ENCODE measurements at regions not wholly inside any gene's neighbourhood (a gene's known extent, or its start where the extent isn't known, plus 50 kb on each side); places are given as distances from the start of the nearest gene placed in this dataset.

GRCh38 chr4:35100932-35101331 is 1143.4 kb downstream of the ARAP2 start:
- Histone ChIP-seq H3K9me3 (ENCODE audit: low read depth) (no peaks in the 10 kb centered on the region), H3K27ac (no peak overlapping the region), H3K4me3 (no peak overlapping the region), H3K4me1 (ENCODE audit: low read depth) (no peaks in the 10 kb centered on the region), H3K27me3 (no peaks in the 10 kb centered on the region), H3K36me3 (no peaks in the 10 kb centered on the region)
- DNase-seq (ENCODE audit: low read depth in 1 of 2, low spot score in 1 of 2), result no peak
- no peak for TF ChIP-seq CTCF (IDR thresholded peaks at IDR 0.05; ENCODE audit: low read depth, low read length)

- no peaks in the 10 kb centered on the region for H3K4me1 ChIP-seq (ENCODE audit: low read depth)
- no peak for TF ChIP-seq CTCF (IDR thresholded peaks at IDR 0.05; ENCODE audit: low read depth, low read length)
- H3K4me3 ChIP-seq, result no peak overlapping the region
- no peak for DNase-seq (ENCODE audit: low read depth in 1 of 2, low spot score in 1 of 2)
- no peaks in the 10 kb centered on the region for H3K9me3 ChIP-seq (ENCODE audit: low read depth)
- H3K36me3 ChIP-seq, result no peaks in the 10 kb centered on the region
- no peak overlapping the region for H3K27ac ChIP-seq
- no peaks in the 10 kb centered on the region for H3K27me3 ChIP-seq
Observed at GRCh38 chr4:35102066-35102465, 1142.2 kb downstream of the ARAP2 start.

GRCh38 chr4:35105486-35105885 is 1138.8 kb downstream of the ARAP2 start:
- H3K4me3 ChIP-seq, result no peak overlapping the region
- H3K27ac ChIP-seq, result no peak overlapping the region
- H3K27me3 ChIP-seq, result no peaks in the 10 kb centered on the region
- no peaks in the 10 kb centered on the region for H3K4me1 ChIP-seq (ENCODE audit: low read depth)
- H3K9me3 ChIP-seq (ENCODE audit: low read depth), result no peaks in the 10 kb centered on the region
- DNase-seq (ENCODE audit: low read depth in 1 of 2, low spot score in 1 of 2), result peak in 1 of 2 donors; percentile 14
- H3K36me3 ChIP-seq, result no peaks in the 10 kb centered on the region
- TF ChIP-seq CTCF (IDR thresholded peaks at IDR 0.05; ENCODE audit: low read depth, low read length), result no peak

- no peaks in the 10 kb centered on the region for H3K4me1 ChIP-seq (ENCODE audit: low read depth)
- H3K27ac ChIP-seq, result no peak overlapping the region
- DNase-seq (ENCODE audit: low read depth in 1 of 2, low spot score in 1 of 2), result no peak
- no peaks in the 10 kb centered on the region for H3K9me3 ChIP-seq (ENCODE audit: low read depth)
- H3K27me3 ChIP-seq, result no peaks in the 10 kb centered on the region
- H3K36me3 ChIP-seq, result no peaks in the 10 kb centered on the region
- TF ChIP-seq CTCF (IDR thresholded peaks at IDR 0.05; ENCODE audit: low read depth, low read length), result no peak
- H3K4me3 ChIP-seq, result no peak overlapping the region
Observed at GRCh38 chr4:35106091-35106734, 1138.1 kb downstream of the ARAP2 start.

DNA sequence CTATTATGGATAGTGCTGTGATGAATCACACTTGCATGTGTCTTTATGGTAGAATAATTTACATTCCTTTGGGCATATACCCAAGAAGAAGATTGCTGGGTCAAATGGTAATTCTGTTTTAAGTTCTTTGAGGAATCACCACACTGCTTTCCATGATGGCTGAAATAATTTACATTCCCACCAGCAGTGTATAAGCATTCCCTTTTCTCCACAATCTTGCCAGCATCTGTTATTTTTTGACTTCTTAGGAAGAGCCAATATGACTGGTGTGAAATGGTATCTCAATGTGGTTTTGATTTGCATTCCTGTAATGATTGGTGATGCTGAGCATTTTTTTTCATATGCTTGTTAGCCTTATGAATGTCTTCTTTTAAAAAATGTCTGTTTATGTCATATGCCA is 1120.2 kb downstream of the ARAP2 start:
- Histone ChIP-seq H3K36me3 (no peaks in the 10 kb centered on the region), H3K4me1 (ENCODE audit: low read depth) (no peaks in the 10 kb centered on the region), H3K27me3 (no peaks in the 10 kb centered on the region), H3K4me3 (no peak overlapping the region), H3K9me3 (ENCODE audit: low read depth) (no peaks in the 10 kb centered on the region), H3K27ac (no peak overlapping the region)
- no peak for TF ChIP-seq CTCF (IDR thresholded peaks at IDR 0.05; ENCODE audit: low read depth, low read length)
- DNase-seq (ENCODE audit: low read depth in 1 of 2, low spot score in 1 of 2), result no peak
